ENCODE measurements at regions not wholly inside any gene's neighbourhood (a gene's known extent, or its start where the extent isn't known, plus 50 kb on each side); places are given as distances from the start of the nearest gene placed in this dataset.

GRCh38 chr5:148920646-148921288, 94.4 kb downstream of the ADRB2 start:
- Mint-ChIP-seq H3K36me3 (ENCODE audit: low read depth) (no peaks in the 10 kb centered on the region), H3K9me3 (no peaks in the 10 kb centered on the region), H3K27ac (no peak overlapping the region), H3K27me3 (peaks cover 30% of the 10 kb centered on the region), H3K4me3 (no peak overlapping the region), H3K4me1 (ENCODE audit: low read depth) (no peaks in the 10 kb centered on the region)
- Histone ChIP-seq H3K9me3 (ENCODE audit: control insufficient read depth in 1 of 2, insufficient read depth in 1 of 2, low read length in 2 of 2) (no peaks in the 10 kb centered on the region), H3K4me3 (ENCODE audit: low read length) (no peak overlapping the region), H3K27ac (ENCODE audit: low read depth in 1 of 2, low read length in 2 of 2) (no peak overlapping the region), H3K4me1 (ENCODE audit: insufficient read depth, low read length) (no peaks in the 10 kb centered on the region), H3K36me3 (ENCODE audit: insufficient read depth, low read length) (no peaks in the 10 kb centered on the region), H3K27me3 (ENCODE audit: control insufficient read depth in 1 of 2, insufficient read depth in 2 of 2, low read length in 2 of 2) (peaks cover 0 to 11% of the 10 kb centered on the region in 2 experiments)
- intact Hi-C loops (cut with DNase I, micrococcal nuclease) = no loop called here
- DNase-seq (no peak), ATAC-seq (ENCODE audit: poor library complexity) (no peak)
- no peak for TF ChIP-seq CTCF (IDR thresholded peaks at IDR 0.05)
- ChIA-PET POLR2A (no interaction called here), CTCF (no interaction called here)

GRCh38 chr5:148921350-148921749, 94.9 kb downstream of the ADRB2 start:
- Mint-ChIP-seq H3K27ac (no peak overlapping the region), H3K36me3 (ENCODE audit: low read depth) (no peaks in the 10 kb centered on the region), H3K4me1 (ENCODE audit: low read depth) (no peaks in the 10 kb centered on the region), H3K4me3 (no peak overlapping the region), H3K9me3 (no peaks in the 10 kb centered on the region), H3K27me3 (peaks cover 30% of the 10 kb centered on the region)
- Histone ChIP-seq H3K9me3 (ENCODE audit: control insufficient read depth in 1 of 2, insufficient read depth in 1 of 2, low read length in 2 of 2) (no peaks in the 10 kb centered on the region), H3K4me3 (ENCODE audit: low read length) (no peak overlapping the region), H3K27ac (ENCODE audit: low read depth in 1 of 2, low read length in 2 of 2) (no peak overlapping the region), H3K27me3 (ENCODE audit: control insufficient read depth in 1 of 2, insufficient read depth in 2 of 2, low read length in 2 of 2) (peaks cover 0 to 11% of the 10 kb centered on the region in 2 experiments), H3K36me3 (ENCODE audit: insufficient read depth, low read length) (no peaks in the 10 kb centered on the region), H3K4me1 (ENCODE audit: insufficient read depth, low read length) (no peaks in the 10 kb centered on the region)
- intact Hi-C loops (cut with DNase I, micrococcal nuclease) = no loop called here
- ChIA-PET CTCF (no interaction called here), POLR2A (no interaction called here)
- TF ChIP-seq CTCF (IDR thresholded peaks at IDR 0.05) = no peak
- DNase-seq = no peak
- ATAC-seq (ENCODE audit: poor library complexity) = no peak

- TF ChIP-seq CTCF (IDR thresholded peaks at IDR 0.05) = no peak
- no peak for DNase-seq
- H3K4me3 ChIP-seq (ENCODE audit: low read length) = no peak overlapping the region
- intact Hi-C loops (cut with DNase I, micrococcal nuclease) = no loop called here
- ChIA-PET CTCF (no interaction called here), POLR2A (no interaction called here)
- Mint-ChIP-seq H3K27me3 (peaks cover 36% of the 10 kb centered on the region), H3K4me3 (no peak overlapping the region), H3K4me1 (ENCODE audit: low read depth) (no peaks in the 10 kb centered on the region), H3K9me3 (no peaks in the 10 kb centered on the region), H3K27ac (no peak overlapping the region), H3K36me3 (ENCODE audit: low read depth) (no peaks in the 10 kb centered on the region)
- ATAC-seq (ENCODE audit: poor library complexity) = no peak
- peaks cover 0 to 11% of the 10 kb centered on the region in 2 experiments for H3K27me3 ChIP-seq (ENCODE audit: control insufficient read depth in 1 of 2, insufficient read depth in 2 of 2, low read length in 2 of 2)
- H3K4me1 ChIP-seq (ENCODE audit: insufficient read depth, low read length) = no peaks in the 10 kb centered on the region
- H3K36me3 ChIP-seq (ENCODE audit: insufficient read depth, low read length) = no peaks in the 10 kb centered on the region
- no peaks in the 10 kb centered on the region for H3K9me3 ChIP-seq (ENCODE audit: control insufficient read depth in 1 of 2, insufficient read depth in 1 of 2, low read length in 2 of 2)
- no peak overlapping the region for H3K27ac ChIP-seq (ENCODE audit: low read depth in 1 of 2, low read length in 2 of 2)
These were observed 96.2 kb downstream of the ADRB2 start for GRCh38 chr5:148922606-148923005.
